Astrocyte (in vitro differentiated cells and primary cell): ENCODE measurements at regions not wholly inside any gene's neighbourhood (a gene's known extent, or its start where the extent isn't known, plus 50 kb on each side); places are given as distances from the start of the nearest gene placed in this dataset.

Experiments
- DNase-seq: peaks from one replicate; pipeline ENCODE4 v3.0.0-alpha.2; 2010; ENCODE audit warnings: low read depth
- FAIRE-seq: peaks from 2 replicates; lab custom pipeline; 2011; peaks lifted over from hg19 to GRCh38; lab: Jason Lieb, UNC
- H2AFZ ChIP-seq: 2 replicates; pipeline ENCODE4 v1.6.0; 2012; ENCODE audit warnings: low read depth, low read length, inconsistent platforms
- H3K27ac ChIP-seq: 2 replicates; pipeline ENCODE4 v1.5.1; 2011; ENCODE audit warnings: low read depth, low read length, inconsistent platforms
- H3K27me3 ChIP-seq: 2 replicates; pipeline ENCODE4 v1.6.0; 2011; ENCODE audit warnings: low read length, inconsistent platforms; ENCODE audit not compliant: insufficient read depth
- H3K36me3 ChIP-seq: 2 replicates; pipeline ENCODE4 v1.5.1; 2011; ENCODE audit warnings: low read length, inconsistent platforms; ENCODE audit not compliant: insufficient read depth
- H3K4me1 ChIP-seq: 2 replicates; pipeline ENCODE4 v1.5.1; 2011; ENCODE audit warnings: low read length, inconsistent platforms; ENCODE audit not compliant: insufficient read depth
- H3K4me2 ChIP-seq: 2 replicates; pipeline ENCODE4 v1.6.0; 2012; ENCODE audit warnings: low read length, inconsistent platforms
- H3K4me3 ChIP-seq: 2 replicates; pipeline ENCODE4 v1.5.1; 2011; ENCODE audit warnings: low read depth, mild to moderate bottlenecking, low read length, inconsistent platforms; ENCODE audit not compliant: insufficient read depth
- H3K79me2 ChIP-seq: 2 replicates; pipeline ENCODE4 v1.6.0; 2012; ENCODE audit warnings: mild to moderate bottlenecking, low read length, inconsistent platforms; ENCODE audit not compliant: insufficient read depth
- H3K9ac ChIP-seq: 2 replicates; pipeline ENCODE4 v1.6.0; 2012; ENCODE audit warnings: mild to moderate bottlenecking, low read length, inconsistent platforms
- H3K9me3 ChIP-seq: 2 replicates; pipeline ENCODE4 v1.5.1; 2012; ENCODE audit warnings: low read depth, mild to moderate bottlenecking, low read length, inconsistent platforms; ENCODE audit not compliant: insufficient read depth
- H4K20me1 ChIP-seq: 2 replicates; pipeline ENCODE4 v1.6.0; 2012; ENCODE audit warnings: low read length, inconsistent platforms; ENCODE audit not compliant: insufficient read depth
- H3K27ac Mint-ChIP-seq: one replicate; pipeline ENCODE4 v1.8.0; 2021; ENCODE audit warnings: mild to moderate bottlenecking, mixed read lengths; ENCODE audit not compliant: unreplicated experiment
- H3K27me3 Mint-ChIP-seq: one replicate; pipeline ENCODE4 v1.8.0; 2021; ENCODE audit warnings: low read depth, mixed read lengths; ENCODE audit not compliant: unreplicated experiment
- H3K36me3 Mint-ChIP-seq: one replicate; pipeline ENCODE4 v1.8.0; 2021; ENCODE audit warnings: low read depth, mixed read lengths; ENCODE audit not compliant: unreplicated experiment
- H3K4me1 Mint-ChIP-seq: one replicate; pipeline ENCODE4 v1.8.0; 2021; ENCODE audit warnings: low read depth, mixed read lengths; ENCODE audit not compliant: unreplicated experiment
- H3K4me3 Mint-ChIP-seq: one replicate; pipeline ENCODE4 v1.8.0; 2021; ENCODE audit warnings: mild to moderate bottlenecking, moderate library complexity, mixed read lengths; ENCODE audit not compliant: unreplicated experiment
- H3K9me3 Mint-ChIP-seq: one replicate; pipeline ENCODE4 v1.8.0; 2021; ENCODE audit warnings: mild to moderate bottlenecking, mixed read lengths; ENCODE audit not compliant: unreplicated experiment
- CTCF ChIP-seq: IDR thresholded peaks from 2 replicates; pipeline ENCODE4 v1.5.1; 2011; ENCODE audit warnings: low read depth, mild to moderate bottlenecking, inconsistent platforms, low read length, moderate library complexity; ENCODE audit not compliant: insufficient read depth
- EZH2 ChIP-seq: IDR thresholded peaks from 2 replicates; pipeline ENCODE4 v1.6.1; 2012; ENCODE audit warnings: mild to moderate bottlenecking, low read length, inconsistent platforms; ENCODE audit not compliant: insufficient read depth

- Mint-ChIP-seq H3K36me3 (no peaks in the 10 kb centered on the region), H3K27me3 (no peaks in the 10 kb centered on the region), H3K27ac (no peak overlapping the region), H3K4me3 (no peak overlapping the region), H3K4me1 (no peaks in the 10 kb centered on the region), H3K9me3 (no peaks in the 10 kb centered on the region)
- Histone ChIP-seq H3K36me3 (no peaks in the 10 kb centered on the region), H4K20me1 (no peaks in the 10 kb centered on the region), H3K79me2 (no peaks in the 10 kb centered on the region), H3K4me1 (no peaks in the 10 kb centered on the region), H3K4me3 (no peak overlapping the region), H3K9ac (no peak overlapping the region), H3K4me2 (no peak overlapping the region), H3K9me3 (no peaks in the 10 kb centered on the region), H2AFZ (no peak overlapping the region), H3K27ac (no peak overlapping the region), H3K27me3 (no peaks in the 10 kb centered on the region)
- DNase-seq: no peak
- TF ChIP-seq CTCF: no peak
- TF ChIP-seq EZH2: no peak
- FAIRE-seq: no peak
Observed at GRCh38 chr6:76707630-76708029, 635.2 kb upstream of the IMPG1 start.

DNA sequence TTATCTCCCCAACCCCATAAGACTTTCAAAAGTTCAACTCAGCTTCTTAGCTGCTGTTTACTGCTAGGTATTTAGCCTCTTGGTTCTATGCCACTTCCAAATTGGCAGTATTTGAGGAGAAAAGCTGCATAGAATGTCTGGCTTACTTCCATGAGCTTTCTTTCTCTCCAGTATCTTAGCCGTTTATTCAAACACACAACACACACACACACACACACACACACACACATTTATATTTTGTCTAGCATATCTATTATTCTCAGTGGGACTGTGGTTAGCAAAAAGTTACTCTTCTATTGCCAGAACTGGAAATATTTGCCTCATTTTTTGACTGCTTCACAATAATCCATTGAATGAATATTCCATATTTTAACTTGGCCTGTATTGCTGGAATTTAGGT, 634.2 kb upstream of the IMPG1 start:
- DNase-seq (no peak), FAIRE-seq (no peak)
- H3K27ac ChIP-seq: no peak overlapping the region
- H3K4me1 ChIP-seq: no peaks in the 10 kb centered on the region
- H4K20me1 ChIP-seq: no peaks in the 10 kb centered on the region
- no peaks in the 10 kb centered on the region for H3K79me2 ChIP-seq
- no peaks in the 10 kb centered on the region for H3K9me3 Mint-ChIP-seq
- no peak overlapping the region for H2AFZ ChIP-seq
- H3K4me3 ChIP-seq: no peak overlapping the region
- no peak overlapping the region for H3K9ac ChIP-seq
- no peaks in the 10 kb centered on the region for H3K4me1 Mint-ChIP-seq
- TF ChIP-seq EZH2: no peak
- TF ChIP-seq CTCF: no peak
- no peak overlapping the region for H3K4me2 ChIP-seq
- H3K36me3 ChIP-seq: no peaks in the 10 kb centered on the region
- H3K27ac Mint-ChIP-seq: no peak overlapping the region
- H3K4me3 Mint-ChIP-seq: no peak overlapping the region
- no peaks in the 10 kb centered on the region for H3K27me3 Mint-ChIP-seq
- H3K36me3 Mint-ChIP-seq: no peaks in the 10 kb centered on the region
- no peaks in the 10 kb centered on the region for H3K9me3 ChIP-seq
- H3K27me3 ChIP-seq: no peaks in the 10 kb centered on the region

- Histone ChIP-seq H4K20me1 (no peaks in the 10 kb centered on the region), H3K79me2 (no peaks in the 10 kb centered on the region), H3K9ac (no peak overlapping the region), H3K27ac (no peak overlapping the region), H3K36me3 (no peaks in the 10 kb centered on the region), H2AFZ (no peak overlapping the region), H3K4me2 (no peak overlapping the region), H3K27me3 (no peaks in the 10 kb centered on the region), H3K9me3 (no peaks in the 10 kb centered on the region), H3K4me1 (no peaks in the 10 kb centered on the region), H3K4me3 (no peak overlapping the region)
- H3K27me3 Mint-ChIP-seq: no peaks in the 10 kb centered on the region
- no peak overlapping the region for H3K4me3 Mint-ChIP-seq
- no peak overlapping the region for H3K27ac Mint-ChIP-seq
- H3K4me1 Mint-ChIP-seq: no peaks in the 10 kb centered on the region
- H3K9me3 Mint-ChIP-seq: no peaks in the 10 kb centered on the region
- TF ChIP-seq EZH2 (no peak), CTCF (no peak)
- DNase-seq (no peak), FAIRE-seq (no peak)
- no peaks in the 10 kb centered on the region for H3K36me3 Mint-ChIP-seq
Observed at GRCh38 chr6:76706086-76706485, 633.6 kb upstream of the IMPG1 start.
